GM19238 (cell line): ENCODE measurements at regions not wholly inside any gene's neighbourhood (a gene's known extent, or its start where the extent isn't known, plus 50 kb on each side); places are given as distances from the start of the nearest gene placed in this dataset.

ENCODE experiments used
- DNase-seq: peaks from one replicate; pipeline ENCODE4 v3.0.0; 2011; ENCODE audit warnings: low spot score; ENCODE audit not compliant: insufficient read length

DNA sequence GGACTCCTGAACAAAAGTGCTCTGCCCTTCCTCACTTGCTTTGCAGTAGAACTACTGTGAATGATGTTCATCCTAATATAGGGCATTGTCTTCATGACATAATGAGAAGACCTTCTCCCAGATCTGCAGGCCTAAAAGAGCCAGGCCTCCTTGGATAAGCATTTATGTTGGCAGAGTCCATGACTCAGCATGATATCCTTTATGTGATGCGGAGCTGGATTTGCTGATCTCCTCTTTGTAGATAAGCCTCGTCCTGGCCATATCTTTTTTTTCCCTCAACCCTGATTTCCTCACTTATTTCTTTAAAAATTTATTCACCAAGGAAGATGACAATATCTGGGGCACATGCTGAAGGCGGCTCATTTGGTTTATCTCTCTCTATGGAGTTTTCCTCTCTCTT is 62.4 kb upstream of the TAS2R1 start:
- no peak for DNase-seq

DNA sequence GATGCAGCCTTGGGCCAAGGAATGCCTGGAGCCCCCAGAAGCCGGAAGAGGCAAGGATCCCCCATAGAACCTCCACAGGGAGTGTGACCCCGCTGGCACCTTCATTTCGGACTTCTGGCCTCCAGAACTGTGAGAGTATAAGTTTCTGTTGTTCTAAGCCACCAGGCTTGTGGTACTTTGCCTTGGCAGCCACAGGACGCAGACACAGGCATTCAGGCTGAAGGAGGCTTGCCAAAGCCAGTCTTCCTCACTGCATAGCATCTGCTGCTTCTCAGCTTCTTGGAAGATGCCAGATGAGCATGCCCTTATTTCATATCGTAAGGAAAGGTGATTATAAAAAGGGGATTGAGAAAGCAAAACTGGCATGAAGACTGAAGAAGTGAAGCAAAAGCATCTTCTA is 61.1 kb upstream of the TAS2R1 start:
- no peak for DNase-seq

DNA sequence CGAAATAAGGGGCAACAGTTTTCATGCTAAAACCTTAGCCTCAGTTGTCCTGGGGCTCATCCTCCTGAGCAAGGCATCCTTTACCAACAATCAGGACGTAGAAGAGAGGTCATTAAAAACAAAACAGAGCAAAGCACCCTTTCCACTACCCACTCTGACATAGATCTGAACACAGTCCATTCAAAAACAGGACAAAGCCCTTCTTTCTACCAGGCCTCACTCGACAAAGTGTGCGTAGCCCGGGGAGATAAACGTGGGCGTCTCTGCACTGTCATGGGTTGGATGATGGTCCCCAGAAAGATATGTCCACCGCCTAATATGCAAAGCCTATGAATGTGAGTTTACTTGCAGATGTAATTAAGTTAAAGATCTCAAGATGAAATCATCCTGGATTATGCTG is 60.6 kb upstream of the TAS2R1 start:
- DNase-seq: no peak

DNA sequence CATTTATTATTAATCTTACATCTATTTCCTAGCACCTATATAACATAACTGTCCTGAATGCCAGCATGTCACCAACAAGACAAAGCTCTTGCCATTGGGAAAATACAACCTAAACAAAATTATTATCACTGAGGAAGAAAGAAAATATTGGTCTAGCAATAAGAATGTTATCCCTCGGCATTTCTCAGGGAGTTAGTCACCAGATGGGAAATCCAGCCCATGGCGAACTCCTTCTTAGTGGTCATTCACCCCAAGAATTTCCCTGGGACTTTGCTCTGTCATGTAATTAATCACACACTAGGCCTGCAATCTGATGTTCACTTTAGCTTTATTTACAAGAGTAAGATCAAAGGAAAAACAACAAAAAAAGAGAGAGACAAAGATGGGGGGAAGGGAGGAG is 56.1 kb upstream of the TAS2R1 start:
- no peak for DNase-seq

DNA sequence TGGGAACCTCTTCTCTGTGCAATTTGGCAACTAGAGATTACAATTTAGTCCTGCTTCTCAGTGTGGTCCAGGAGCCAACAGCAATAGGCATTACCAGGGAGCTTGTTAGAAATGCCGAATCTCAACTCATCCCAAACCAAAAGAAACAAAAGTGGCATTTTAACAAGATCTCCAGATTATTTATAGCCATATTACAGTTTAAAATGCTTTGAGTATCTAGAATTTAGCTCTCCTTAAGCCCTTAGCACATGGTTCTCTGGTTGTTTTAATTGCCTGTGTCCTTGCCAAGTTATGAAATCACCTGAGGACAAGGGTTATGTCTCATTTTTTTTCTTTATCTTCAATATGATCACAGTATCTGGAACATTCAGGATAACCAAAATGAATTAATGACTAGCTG is 51.6 kb upstream of the TAS2R1 start:
- DNase-seq: no peak
